GM18861 (cell line): ENCODE measurements at regions not wholly inside any gene's neighbourhood (a gene's known extent, or its start where the extent isn't known, plus 50 kb on each side); places are given as distances from the start of the nearest gene placed in this dataset.
"Not testable (repeated sequence)": the region's sequence is repeated elsewhere in the genome, so short reads cannot be mapped to it uniquely, and the experiment has no call there.

ENCODE experiments used
- ATAC-seq: cut with Tn5 transposase; IDR thresholded peaks from one replicate; pipeline ENCODE4 v1.9.1; 2021; ENCODE audit not compliant: unreplicated experiment

- ATAC-seq, result no peak
These were observed 296.5 kb downstream of the MTX2 start for GRCh38 chr2:176565641-176566323.

DNA sequence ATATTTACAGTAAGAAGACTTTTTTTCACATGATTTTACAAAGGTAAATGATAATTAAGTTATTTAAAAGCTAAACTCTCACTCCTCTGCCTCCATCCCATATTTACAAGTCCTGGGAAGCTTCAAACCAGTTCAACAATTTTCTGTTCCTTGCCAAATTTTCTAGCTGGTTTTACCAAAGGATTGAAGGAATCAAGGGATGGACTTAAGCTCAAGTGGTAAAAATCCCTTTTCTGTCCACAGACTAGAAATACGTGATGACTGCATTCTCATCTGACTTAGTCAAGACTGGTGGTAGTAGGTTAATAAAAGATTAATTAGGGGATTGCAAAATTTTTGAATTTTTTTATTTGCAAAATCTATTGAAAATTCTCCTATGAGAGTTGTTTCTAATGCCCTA, 297.3 kb downstream of the MTX2 start:
- no peak for ATAC-seq

GRCh38 chr2:176566961-176567360, 297.7 kb downstream of the MTX2 start:
- no peak for ATAC-seq

GRCh38 chr2:176567361-176567760, 298.1 kb downstream of the MTX2 start:
- no peak for ATAC-seq

GRCh38 chr2:176569574-176569973, 300.3 kb downstream of the MTX2 start:
- no peak for ATAC-seq

DNA sequence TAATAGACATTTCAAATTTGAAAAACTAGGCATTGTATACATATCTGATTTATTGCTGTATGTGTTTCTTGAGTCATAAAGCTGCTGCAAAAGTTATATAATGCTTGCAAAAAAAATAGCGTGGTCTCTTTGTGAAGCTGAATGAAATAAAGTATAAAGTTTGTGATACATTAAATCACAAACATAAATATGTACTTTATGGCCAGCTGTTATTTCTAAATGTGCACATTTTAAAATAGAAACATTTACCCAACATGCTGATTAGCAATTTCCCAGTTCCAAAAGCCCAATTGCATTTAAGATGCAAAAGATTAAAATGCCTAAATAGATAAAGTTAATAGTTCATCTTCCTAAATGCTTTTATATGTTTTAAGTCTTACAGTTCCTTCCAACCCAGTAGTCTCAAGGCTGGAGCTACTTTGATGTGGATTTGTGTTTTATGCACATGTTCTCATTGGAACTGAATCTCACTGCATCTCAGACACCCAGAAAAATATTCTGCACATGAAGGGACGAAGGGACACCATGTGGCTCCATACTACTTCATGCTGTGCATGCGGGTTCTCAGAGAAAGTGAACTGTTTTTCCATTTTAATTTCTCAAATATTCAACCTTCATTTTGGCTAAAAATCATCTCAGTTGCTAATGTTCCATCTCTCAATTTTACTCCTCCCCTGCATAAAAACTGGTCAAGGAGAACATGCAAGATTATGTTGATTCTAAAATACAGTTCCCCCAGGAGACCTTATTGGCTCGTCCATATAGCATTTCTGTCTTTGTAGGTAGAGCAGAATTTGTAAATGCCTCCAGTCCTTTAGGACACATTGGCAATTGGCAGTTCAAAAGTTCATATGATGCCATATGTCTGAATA, 304.6 kb downstream of the MTX2 start:
- no peak for ATAC-seq

DNA sequence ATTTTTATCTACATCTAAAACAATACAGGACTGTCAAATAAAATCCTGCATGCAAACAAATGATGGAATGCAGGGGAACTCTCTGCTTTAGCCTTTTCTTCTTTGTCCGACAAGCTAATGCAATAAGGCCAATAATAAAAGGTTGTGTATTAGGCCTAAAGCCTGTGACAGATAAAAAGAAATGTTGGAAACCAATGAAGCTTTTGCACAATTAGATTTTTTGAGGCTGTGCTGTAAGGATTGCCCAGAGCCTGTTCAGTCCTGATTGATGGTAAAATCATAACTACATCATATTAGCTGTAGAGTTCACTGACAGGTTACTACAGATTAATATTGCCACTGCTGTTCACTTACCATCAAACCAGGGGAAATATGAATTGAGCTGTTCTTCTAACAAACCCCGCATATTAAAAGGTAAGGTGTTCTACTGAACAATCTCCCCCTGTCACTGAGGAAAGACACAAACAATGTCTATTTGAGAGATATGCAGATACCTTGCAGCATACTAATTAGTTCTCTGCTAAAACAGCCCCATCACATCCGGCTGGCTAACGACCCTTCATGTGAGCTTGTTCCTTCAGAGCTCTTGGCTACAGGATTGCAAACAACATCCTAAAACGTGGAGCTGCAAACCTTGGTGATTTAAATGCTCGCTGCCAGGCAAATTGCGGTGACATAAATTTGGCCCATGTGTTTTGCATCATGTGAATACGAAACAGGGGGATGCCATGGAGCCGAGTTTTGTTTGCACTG, 305.4 kb downstream of the MTX2 start:
- ATAC-seq, result no peak

DNA sequence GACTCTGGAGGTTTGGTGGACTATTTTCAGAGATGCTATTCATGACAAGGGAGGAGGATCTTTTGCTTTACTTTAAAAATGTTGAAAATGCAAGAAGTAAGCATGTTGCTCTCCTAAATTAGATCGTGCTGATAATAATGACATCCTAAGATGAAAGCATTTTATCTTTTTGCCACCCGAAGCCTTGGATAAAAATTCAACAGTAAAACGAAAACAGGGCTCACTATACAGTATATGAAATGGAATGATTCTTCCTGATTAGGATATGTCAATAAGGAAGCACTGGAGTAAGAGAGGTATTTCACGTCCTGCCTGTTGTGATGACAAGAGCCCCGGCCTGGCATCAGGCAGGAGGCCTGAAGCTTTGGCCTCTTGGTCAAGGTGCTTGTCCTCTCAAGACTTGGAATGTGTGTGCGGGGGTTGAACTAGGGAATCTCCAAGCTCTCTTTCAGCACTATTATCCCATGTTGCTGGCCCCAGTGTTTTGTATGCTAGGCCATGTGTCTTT, 306.0 kb downstream of the MTX2 start:
- no peak for ATAC-seq

DNA sequence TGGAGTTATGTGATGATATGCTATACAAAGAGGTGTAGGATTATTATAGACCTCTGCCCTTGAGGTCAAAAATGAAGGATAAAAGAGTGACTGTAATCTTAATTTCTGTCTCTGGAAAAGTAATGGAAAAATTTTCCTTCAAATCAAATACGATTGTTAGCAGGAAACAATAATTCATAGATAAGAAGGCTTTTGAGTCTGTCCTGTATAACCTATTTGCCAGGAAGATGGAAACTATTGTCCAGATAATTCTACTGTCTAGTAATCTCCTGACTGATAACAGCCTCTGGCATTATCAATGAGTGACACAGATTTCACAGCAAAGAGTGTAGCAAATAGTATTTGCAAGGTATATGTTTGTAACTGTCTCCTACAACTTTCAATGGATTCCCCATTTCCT, 307.8 kb downstream of the MTX2 start:
- no peak for ATAC-seq

DNA sequence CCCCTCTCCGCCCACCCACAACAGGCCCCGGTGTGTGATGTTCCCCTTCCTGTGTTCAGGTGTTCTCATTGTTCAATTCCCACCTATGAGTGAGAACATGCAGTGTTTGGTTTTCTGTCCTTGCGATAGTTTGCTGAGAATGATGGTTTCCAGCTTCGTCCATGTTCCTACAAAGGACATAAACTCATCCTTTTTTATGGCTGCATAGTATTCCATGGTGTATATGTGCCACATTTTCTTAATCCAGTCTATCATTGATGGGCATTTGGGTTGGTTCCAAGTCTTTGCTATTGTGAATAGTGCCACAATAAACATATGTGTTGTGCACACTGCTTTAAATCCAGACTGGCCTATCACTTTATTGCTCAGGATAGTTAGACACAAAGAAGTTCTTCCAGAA, 309.1 kb downstream of the MTX2 start:
- not testable (repeated sequence) for ATAC-seq

GRCh38 chr2:176579608-176580007, 310.4 kb downstream of the MTX2 start:
- ATAC-seq, result no peak

- no peak for ATAC-seq
These were observed 312.4 kb downstream of the MTX2 start for GRCh38 chr2:176581557-176582165.

DNA sequence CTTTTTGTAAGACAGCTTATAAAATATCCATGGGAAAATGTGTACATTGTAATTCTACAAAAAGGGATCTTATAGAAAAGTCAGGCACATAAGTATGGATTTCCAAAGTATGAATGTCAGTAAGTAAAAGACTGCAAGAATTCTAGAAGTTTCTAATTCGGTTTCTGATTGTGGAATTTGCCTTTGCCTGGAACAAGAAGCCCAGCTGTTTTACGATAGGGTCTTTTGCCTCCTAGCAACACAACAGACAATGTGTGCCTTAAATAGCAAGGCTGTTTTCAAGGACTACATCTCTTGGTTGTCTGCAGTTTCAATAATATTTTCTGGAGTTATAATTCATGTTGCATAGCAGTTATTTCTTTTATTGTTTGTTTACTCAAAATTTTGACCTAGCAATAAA, 312.9 kb downstream of the MTX2 start:
- no peak for ATAC-seq

GRCh38 chr2:176582990-176583481, 313.8 kb downstream of the MTX2 start:
- no peak for ATAC-seq

DNA sequence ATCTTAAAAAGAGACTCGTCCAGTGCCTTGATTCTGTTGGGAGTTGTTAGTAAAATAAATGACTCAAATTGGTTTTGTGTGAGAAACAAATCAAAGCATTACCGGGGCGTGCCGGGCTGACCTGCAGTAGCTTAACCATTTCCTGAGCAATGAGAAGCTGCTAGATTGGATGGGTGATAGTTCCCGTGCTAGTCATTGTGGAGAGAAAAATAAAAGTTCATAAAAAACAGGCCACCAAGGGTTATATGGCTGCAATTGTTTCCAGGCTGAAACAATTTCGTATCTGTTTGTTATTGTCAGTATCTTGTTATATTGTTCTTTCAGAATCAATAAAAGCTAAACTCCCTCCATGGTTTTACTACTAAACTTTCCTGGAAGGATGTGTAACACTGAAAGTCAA, 314.4 kb downstream of the MTX2 start:
- no peak for ATAC-seq

GRCh38 chr2:176584333-176584732, 315.1 kb downstream of the MTX2 start:
- no peak for ATAC-seq

- ATAC-seq, result no peak
These were observed 316.0 kb downstream of the MTX2 start for GRCh38 chr2:176585291-176585690.

DNA sequence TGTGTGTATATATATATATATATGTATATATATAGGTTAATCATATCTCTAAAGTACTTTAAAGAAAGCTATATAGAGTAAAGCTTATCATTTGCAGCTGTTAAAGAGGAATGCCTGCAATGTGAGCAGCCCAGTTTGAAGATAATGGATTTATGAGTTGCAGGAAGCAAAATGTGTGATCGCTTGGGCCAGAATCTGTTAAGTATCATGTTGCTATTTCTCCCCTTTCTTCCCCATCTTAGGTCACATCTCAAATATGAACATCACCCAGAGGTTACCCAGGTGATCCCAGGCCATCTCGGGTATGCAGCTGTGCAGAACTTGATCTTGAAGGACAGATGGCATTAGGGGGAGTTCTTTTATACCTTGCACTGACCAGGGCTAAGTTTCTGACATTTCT, 316.5 kb downstream of the MTX2 start:
- ATAC-seq, result no peak

GRCh38 chr2:176589287-176589686, 320.0 kb downstream of the MTX2 start:
- no peak for ATAC-seq

DNA sequence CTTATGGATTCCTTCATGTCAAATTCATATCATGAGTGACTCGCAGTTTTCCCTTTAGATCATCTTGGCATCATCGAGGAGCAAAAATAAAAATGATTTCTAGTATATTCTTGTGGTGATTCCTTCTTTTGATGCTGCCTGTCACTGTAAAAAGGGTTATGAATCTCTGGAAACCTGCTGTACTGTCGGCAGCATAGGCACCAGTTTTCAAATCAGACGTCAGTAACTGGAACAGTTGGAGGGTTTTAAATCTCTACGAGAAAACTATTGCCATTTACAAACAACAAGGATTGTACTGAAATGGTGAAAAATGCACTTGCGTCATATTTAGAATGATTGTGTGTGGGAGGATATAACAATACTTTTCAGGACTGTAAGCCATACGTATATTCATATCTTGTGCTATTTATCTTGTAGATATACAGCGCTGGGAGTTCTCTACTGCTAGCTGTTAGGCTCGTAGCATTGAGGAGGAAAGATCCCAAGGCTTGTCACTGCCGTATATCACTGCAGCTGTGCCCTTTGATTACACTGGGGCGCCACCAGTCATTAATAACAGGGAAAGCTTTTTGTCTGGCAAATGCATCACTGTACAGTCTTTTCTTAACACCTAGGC, 320.7 kb downstream of the MTX2 start:
- ATAC-seq, result no peak

DNA sequence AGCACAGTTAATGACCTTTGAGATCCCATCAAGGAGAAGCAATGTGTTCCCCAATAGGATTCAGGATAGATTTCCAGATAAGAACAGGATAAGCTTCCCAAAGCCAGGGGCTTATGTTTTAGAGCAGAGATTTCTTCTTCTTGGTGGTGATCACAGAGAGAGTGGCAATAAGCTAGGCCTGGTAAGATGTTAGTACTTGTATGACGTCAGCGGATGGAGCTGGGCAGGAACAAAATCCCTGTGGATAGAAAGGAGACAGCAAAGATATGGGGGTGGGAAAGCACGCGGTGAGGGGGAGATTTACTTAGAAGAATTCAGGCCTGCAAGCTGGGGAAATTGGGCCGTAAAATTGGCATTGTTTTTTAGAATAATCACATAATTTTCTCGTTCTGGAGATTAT, 323.0 kb downstream of the MTX2 start:
- no peak for ATAC-seq
